HepG2 (cell line): ENCODE measurements at regions not wholly inside any gene's neighbourhood (a gene's known extent, or its start where the extent isn't known, plus 50 kb on each side); places are given as distances from the start of the nearest gene placed in this dataset.

Source experiments
- ATAC-seq: fragments of 200-7000 bp; cut with Tn5 transposase; 3 replicates; pipeline ENCODE4 v1.9.1; 2020; ENCODE audit warnings: mild to moderate bottlenecking, moderate library complexity
- BruUV-seq: library from RNA; stranded (reverse); fragments of 400-500 nt; replicated peaks from 2 replicates; lab custom pipeline; 2021; lab: Mats Ljungman, UMichigan
- CTCF ChIA-PET: fragments of 300-600 bp; formaldehyde crosslinking; extraction: SDS; loops from one replicate; lab custom pipeline; 2021; ENCODE audit warnings: low total read pairs, inconsistent platforms, low intra/inter-chr PET ratio; lab: Yijun Ruan, JAX
- POLR2A ChIA-PET: fragments of 350-600 bp; sonication (Branson Sonifier 250); formaldehyde crosslinking; loops from one replicate; lab custom pipeline; 2020; ENCODE audit warnings: antibody characterized with exemption, inconsistent platforms; lab: Yijun Ruan, JAX
- DNase-seq: peaks from one replicate; pipeline ENCODE4 v3.0.0-alpha.2; 2015; ENCODE audit warnings: low spot score
- FAIRE-seq: peaks from 3 replicates; lab custom pipeline; 2011; peaks lifted over from hg19 to GRCh38; lab: Jason Lieb, UNC
- H2AFZ ChIP-seq: one replicate; pipeline ENCODE4 v1.6.1; 2011; ENCODE audit warnings: low read length, inconsistent platforms
- H3K27ac ChIP-seq: fragments of 300-600 bp; 3 replicates; pipeline ENCODE4 v1.8.0; 2011; ENCODE audit warnings: mixed run types, mild to moderate bottlenecking, mixed read lengths, low read length, inconsistent platforms; ENCODE audit not compliant: insufficient read depth; ENCODE audit errors: extremely low read length
- H3K27me3 ChIP-seq, 2 experiments: fragments of 200-600 bp in 1 of 2; 2 replicates in 1 of 2; 3 replicates in 1 of 2; pipeline versions ENCODE4 v1.6.0 to v1.8.0; 2011; ENCODE audit warnings: low read length in 2 of 2, mild to moderate bottlenecking in 2 of 2, moderate library complexity in 2 of 2, inconsistent platforms in 1 of 2; ENCODE audit not compliant: insufficient read depth in 2 of 2, control insufficient read depth in 1 of 2
- H3K36me3 ChIP-seq, 2 experiments: fragments of 200-600 bp in 1 of 2; replicated peaks in 1 of 2; 2 replicates in 1 of 2; 3 replicates in 1 of 2; pipeline versions ENCODE4 v1.5.1 to v1.8.0; 2011; ENCODE audit warnings: low read length in 2 of 2, inconsistent platforms in 1 of 2; ENCODE audit not compliant: insufficient read depth in 2 of 2, control insufficient read depth in 1 of 2
- H3K4me1 ChIP-seq: 2 replicates; pipeline ENCODE4 v1.5.1; 2012; ENCODE audit warnings: low read length, inconsistent platforms; ENCODE audit not compliant: insufficient read depth
- H3K4me2 ChIP-seq: 2 replicates; pipeline ENCODE4 v1.6.0; 2011; ENCODE audit warnings: low read depth, low read length, inconsistent platforms
- H3K4me3 ChIP-seq, 3 experiments: fragments of 200-600 bp in 1 of 3; sonication (generic), shearing (Covaris generic) in 1 of 3; replicated peaks in 1 of 3; 2 replicates each; pipeline ENCODE4 v1.5.1; 2011 to 2016; ENCODE audit warnings: low read length in 3 of 3, inconsistent platforms in 2 of 3, low read depth in 2 of 3, mild to moderate bottlenecking in 2 of 3, control low read depth in 1 of 3, mixed read lengths in 1 of 3; ENCODE audit not compliant: insufficient read depth in 1 of 3
- H3K79me2 ChIP-seq: one replicate; pipeline ENCODE4 v1.6.1; 2011; ENCODE audit warnings: low read length, inconsistent platforms; ENCODE audit not compliant: insufficient read depth
- H3K9ac ChIP-seq: 2 replicates; pipeline ENCODE4 v1.6.0; 2011; ENCODE audit warnings: mild to moderate bottlenecking, low read depth, low read length, inconsistent platforms; ENCODE audit not compliant: insufficient read depth
- H3K9me3 ChIP-seq: 2 replicates; pipeline ENCODE4 v1.5.1; 2012; ENCODE audit warnings: mild to moderate bottlenecking, low read length
- H4K20me1 ChIP-seq: 2 replicates; pipeline ENCODE4 v1.6.0; 2011; ENCODE audit warnings: inconsistent platforms, mild to moderate bottlenecking, low read length, moderate library complexity; ENCODE audit not compliant: insufficient read depth
- ASH2L ChIP-seq: fragments of 300-600, 200-600 bp; sonication (generic); IDR thresholded peaks from 2 replicates; pipeline ENCODE4 v1.7.0; 2017; ENCODE audit warnings: low read depth, mild to moderate bottlenecking, moderate library complexity, mixed read lengths, low read length; ENCODE audit not compliant: insufficient read length
- TRIM24 ChIP-seq: sonication (generic); formaldehyde crosslinking; IDR thresholded peaks from 2 replicates; pipeline ENCODE4 v1.8.0; 2022; ENCODE audit warnings: mild to moderate bottlenecking, missing genetic modification reagents
- ZBTB7A ChIP-seq: sonication (generic); formaldehyde crosslinking; IDR thresholded peaks from 2 replicates; pipeline ENCODE4 v1.8.0; 2022; ENCODE audit warnings: mild to moderate bottlenecking, missing genetic modification reagents
- ZFP1 ChIP-seq: IDR thresholded peaks from 2 replicates; pipeline ENCODE4 v1.6.1; 2016
- ZNF343 ChIP-seq: sonication (generic); formaldehyde crosslinking; IDR thresholded peaks from 2 replicates; pipeline ENCODE4 v1.4.0; 2020; ENCODE audit warnings: mild to moderate bottlenecking, missing genetic modification reagents
- ZNF616 ChIP-seq: sonication (generic); formaldehyde crosslinking; IDR thresholded peaks from 2 replicates; pipeline ENCODE4 v1.5.0; 2020; ENCODE audit warnings: low read depth, mild to moderate bottlenecking, missing genetic modification reagents
- ZNF7 ChIP-seq: IDR thresholded peaks from 2 replicates; pipeline ENCODE4 v1.6.1; 2016; ENCODE audit warnings: missing biosample characterization, missing genetic modification reagents
- ZNF770 ChIP-seq: sonication (generic); formaldehyde crosslinking; IDR thresholded peaks from 2 replicates; pipeline ENCODE4 v1.5.0; 2020; ENCODE audit warnings: mild to moderate bottlenecking, missing genetic modification reagents
- WGBS: methylation state at CpG from one replicate; pipeline ENCODE4 v1.1.6; 2017; ENCODE audit warnings: low lambda C conversion rate; 5-methylcytosine and 5-hydroxymethylcytosine counted together
- in situ Hi-C: cut with HindIII; loops from 2 replicates; pipeline ENCODE4 v1.10.0; 2017; ENCODE audit warnings: low pct_unique_long_range_greater_than_20kb; ENCODE audit not compliant: extremely low pct_ligation_motif_present
- intact Hi-C: fragments of 100-400 bp; cut with micrococcal nuclease; formaldehyde crosslinking; loops from one replicate; pipeline ENCODE4 v1.10.0; 2022; ENCODE audit not compliant: unreplicated experiment

GRCh38 chr9:87158765-87159164, 211.5 kb upstream of the GAS1 start (continued):
- TF ChIP-seq ZBTB7A (no peak), ZNF7 (CRISPR knock-in tag) (no peak), ZNF616 (CRISPR knock-in tag) (no peak), ASH2L (no peak), TRIM24 (CRISPR knock-in tag) (no peak)

DNA sequence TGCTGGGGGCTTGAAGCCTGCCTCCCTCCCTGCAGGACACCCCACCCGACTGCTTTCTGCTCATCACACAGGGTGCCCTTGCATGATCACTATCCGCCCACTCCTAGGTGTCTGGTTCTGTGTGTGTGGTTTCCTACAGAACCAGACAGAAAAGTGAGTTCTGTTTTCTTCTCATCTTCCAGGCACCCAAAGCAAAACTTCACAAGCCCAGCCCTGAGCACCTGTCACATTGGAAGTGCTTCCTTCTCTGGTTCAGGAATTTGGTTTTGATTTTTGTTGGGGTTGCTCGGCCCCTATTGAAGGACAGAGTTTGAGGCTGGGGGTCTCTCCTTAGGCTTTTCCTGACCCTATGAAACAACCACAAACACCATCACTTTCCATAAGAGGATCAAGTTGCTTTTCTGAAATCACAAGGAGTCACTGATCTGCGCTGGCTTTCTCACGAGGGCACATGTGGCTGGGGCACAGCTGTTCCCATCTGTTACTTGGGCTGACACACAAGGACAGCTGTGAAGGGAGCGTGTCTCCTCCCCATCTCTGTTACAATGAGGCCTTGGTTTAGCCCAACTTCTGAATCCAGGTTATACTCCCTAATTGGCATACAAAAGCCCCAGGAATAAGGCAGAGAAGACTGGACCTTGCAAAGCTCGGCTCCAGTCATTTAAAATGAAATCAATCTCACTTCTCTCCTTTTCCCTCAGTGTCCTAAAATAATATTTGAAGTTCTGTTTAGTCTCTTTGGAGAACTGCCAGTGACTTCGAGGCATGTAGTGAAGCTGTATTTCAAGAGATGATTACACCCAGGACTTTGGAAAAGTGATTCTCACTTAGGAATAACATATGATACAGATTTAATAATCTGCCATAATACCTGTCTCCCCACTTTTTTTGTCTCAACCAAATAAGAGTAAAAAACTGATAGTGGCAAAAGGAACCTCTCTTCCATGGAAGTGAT, 213.1 kb upstream of the GAS1 start:
- WGBS: 8% methylated on average over 8 of the region's 8 CpGs
- CTCF ChIA-PET: no interaction called here
- Histone ChIP-seq H2AFZ (no peak overlapping the region), H3K27ac (no peak overlapping the region), H3K4me2 (no peak overlapping the region), H3K9me3 (no peaks in the 10 kb centered on the region), H3K36me3 (no peaks in the 10 kb centered on the region), H3K27me3 (peaks cover 0 to 12% of the 10 kb centered on the region in 2 experiments; a peak in 2 of 5 replicates), H3K4me1 (no peaks in the 10 kb centered on the region), H3K4me3 (no peak overlapping the region), H3K79me2 (no peaks in the 10 kb centered on the region), H3K9ac (no peak overlapping the region), H4K20me1 (no peaks in the 10 kb centered on the region)
- POLR2A ChIA-PET: no interaction called here
- no peak for ATAC-seq
- no peak for DNase-seq
- intact Hi-C loops: no loop called here
- FAIRE-seq: no peak
- TF ChIP-seq ZFP1 (CRISPR knock-in tag) (no peak), ZNF343 (CRISPR knock-in tag) (no peak), ZNF770 (CRISPR knock-in tag) (no peak)
- no TSS peak for BruUV-seq
- in situ Hi-C loops: no loop called here
